GM12878 (cell line): ENCODE measurements at regions not wholly inside any gene's neighbourhood (a gene's known extent, or its start where the extent isn't known, plus 50 kb on each side); places are given as distances from the start of the nearest gene placed in this dataset.

Experiments used
- BRCA1 ChIP-seq: IDR thresholded peaks from 2 replicates; pipeline ENCODE4 v1.6.1; 2011; ENCODE audit warnings: low read depth, low read length, improper control_type of control experiment
- CTCF ChIP-seq, 3 experiments: IDR thresholded peaks in 2 of 3; conservative IDR thresholded peaks in 1 of 3; 2 replicates each; pipeline ENCODE4 v1.5.1; 2011; ENCODE audit warnings: low read depth in 3 of 3, low read length in 3 of 3, mild to moderate bottlenecking in 3 of 3, control low read depth in 2 of 3, moderate library complexity in 2 of 3, inconsistent platforms in 1 of 3, mixed read lengths in 1 of 3; ENCODE audit not compliant: control insufficient read depth in 2 of 3, insufficient read depth in 1 of 3; ENCODE audit errors: extremely low read depth in 1 of 3
- DPF2 ChIP-seq: fragments of 450-650 bp; IDR thresholded peaks from 2 replicates; pipeline ENCODE4 v1.6.1; 2017; ENCODE audit warnings: mild to moderate bottlenecking
- IRF3 ChIP-seq: fragments of 450-650 bp; IDR thresholded peaks from 2 replicates; pipeline ENCODE4 v1.6.1; 2014; ENCODE audit warnings: mild to moderate bottlenecking
- MTA2 ChIP-seq: fragments of 450-650 bp; IDR thresholded peaks from 2 replicates; pipeline ENCODE4 v1.6.1; 2016; ENCODE audit warnings: low read depth, mild to moderate bottlenecking, moderate library complexity
- RAD21 ChIP-seq: IDR thresholded peaks from 2 replicates; pipeline ENCODE4 v1.6.1; 2011; ENCODE audit warnings: mild to moderate bottlenecking, low read depth, low read length, moderate library complexity; ENCODE audit not compliant: insufficient read depth
- SMC3 ChIP-seq: IDR thresholded peaks from 2 replicates; pipeline ENCODE4 v1.6.1; 2011; ENCODE audit warnings: low read length, improper control_type of control experiment, borderline replicate concordance
- SREBF2 ChIP-seq: IDR thresholded peaks from 2 replicates; pipeline ENCODE4 v1.6.1; 2012; ENCODE audit warnings: mild to moderate bottlenecking, low read length

GRCh38 chr2:235195921-235196320 lies 244.1 kb downstream of the SH3BP4 start:
- TF ChIP-seq RAD21 (no peak), IRF3 (no peak), CTCF (IDR thresholded peaks at IDR 0.05 in 2 of 3, conservative IDR thresholded peaks at IDR 0.05 in 1 of 3; ENCODE audit: control insufficient read depth in 2 of 3, extremely low read depth in 1 of 3, insufficient read depth in 1 of 3, low read depth in 3 of 3, low read length in 3 of 3) (no peak), SREBF2 (no peak), MTA2 (no peak), BRCA1 (no peak), SMC3 (no peak), DPF2 (no peak)
